ENCODE measurements at regions not wholly inside any gene's neighbourhood (a gene's known extent, or its start where the extent isn't known, plus 50 kb on each side); places are given as distances from the start of the nearest gene placed in this dataset.
A peak's percentile ranks its signal among the peaks of the same experiment; 100 is the strongest.

DNA sequence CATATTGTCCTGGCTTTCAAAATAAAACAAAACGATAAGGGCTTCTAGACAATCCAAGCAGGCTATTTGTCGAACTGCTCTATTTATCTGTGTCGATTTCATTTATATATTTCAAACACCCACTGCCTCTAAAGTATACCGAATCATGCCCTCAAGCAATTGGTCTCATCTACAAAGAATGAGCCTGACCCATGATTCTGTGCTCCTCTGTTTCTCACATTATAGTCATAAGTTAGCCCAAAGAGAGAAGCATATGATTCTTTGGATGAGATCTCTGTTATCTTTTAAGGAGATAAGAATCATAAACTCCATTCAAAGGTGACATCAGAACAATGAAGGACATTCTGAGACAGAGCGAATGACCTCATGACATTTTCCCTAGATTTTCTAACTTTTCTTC, 191.1 kb downstream of the MAP2K6 start:
- Histone ChIP-seq H3K27ac (peak overlapping the region in 2 of 11 experiments; percentile 77 to 82; a peak in 2 of 22 replicates), H4K20me1 (no peaks in the 10 kb centered on the region), H3K4me2 (no peak overlapping the region), H3K9ac (no peak overlapping the region), H3K9me3 (replicated peaks in 1 of 11) (peaks cover 0 to 17% (median 10%) of the 10 kb centered on the region in 11 experiments; a peak in 10 of 22 replicates), H3K27me3 (no peaks in the 10 kb centered on the region), H3K4me3 (no peak overlapping the region), H3K4me1 (peaks cover 55 to 71% (median 63%) of the 10 kb centered on the region in 10 experiments), H3K36me3 (no peaks in the 10 kb centered on the region)
- no peak for TF ChIP-seq Cebpa-rat (IDR thresholded peaks at IDR 0.05)

DNA sequence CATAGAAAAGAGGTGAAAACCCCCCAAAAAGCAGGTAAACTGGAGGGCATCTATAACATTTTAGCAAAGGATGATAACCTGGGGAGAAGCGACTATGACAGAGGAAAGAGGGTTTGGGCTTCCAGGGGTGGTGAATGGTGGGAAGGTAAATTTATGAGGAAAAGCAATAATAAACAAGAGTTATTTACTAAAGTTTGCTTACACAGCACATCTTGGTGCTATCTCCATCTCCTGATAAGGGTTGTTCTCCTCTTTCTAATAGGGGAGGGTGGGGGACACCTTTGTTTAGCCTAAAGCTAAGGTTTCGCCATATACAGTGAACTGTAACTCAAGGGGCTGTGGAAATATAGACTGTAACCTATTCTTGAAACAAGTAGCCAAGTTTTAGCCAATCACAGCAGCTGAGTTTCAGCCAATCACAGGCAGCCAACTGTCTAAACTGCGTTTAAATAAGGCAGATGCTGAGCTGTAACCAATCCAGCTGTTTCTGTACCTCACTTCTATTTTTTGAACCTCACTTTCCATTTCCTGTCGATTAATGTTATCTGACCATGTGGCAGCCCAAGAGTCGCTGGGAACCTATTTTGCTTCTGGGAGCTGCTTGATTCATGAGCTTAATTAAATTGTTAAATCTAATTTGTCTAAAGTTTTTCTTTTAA, 191.8 kb downstream of the MAP2K6 start:
- Histone ChIP-seq H3K9me3 (replicated peaks in 1 of 11) (peaks cover 0 to 22% (median 13%) of the 10 kb centered on the region in 11 experiments; a peak in 17 of 22 replicates), H3K27ac (peak overlapping the region; percentile 28 to 85 (median 73); a peak in 21 of 22 replicates), H3K4me2 (peak overlapping the region; percentile 63 to 82 (median 72); a peak in 20 of 22 replicates)

GRCh38 chr17:69607162-69607834, 192.8 kb downstream of the MAP2K6 start:
- peak overlapping the region in 10 of 11 experiments; percentile 31 to 70 (median 61); a peak in 20 of 22 replicates for H3K9ac ChIP-seq

More for the DNA sequence above, 191.8 kb downstream of the MAP2K6 start:
- Histone ChIP-seq H3K9ac (peak overlapping the region in 9 of 11 experiments; percentile 52 to 70 (median 63); a peak in 11 of 22 replicates), H3K4me3 (no peak overlapping the region), H3K27me3 (no peaks in the 10 kb centered on the region), H3K36me3 (no peaks in the 10 kb centered on the region), H4K20me1 (no peaks in the 10 kb centered on the region), H3K4me1 (peaks cover 55 to 74% (median 63%) of the 10 kb centered on the region in 10 experiments)
- no peak for TF ChIP-seq Cebpa-rat (IDR thresholded peaks at IDR 0.05)

GRCh38 chr17:69608141-69608540, 193.6 kb downstream of the MAP2K6 start:
- Histone ChIP-seq H3K4me1 (peaks cover 43 to 57% (median 51%) of the 10 kb centered on the region in 10 experiments), H3K4me3 (no peak overlapping the region), H4K20me1 (no peaks in the 10 kb centered on the region), H3K9me3 (replicated peaks in 1 of 11) (peaks cover 0 to 14% (median 11%) of the 10 kb centered on the region in 11 experiments; a peak in 17 of 22 replicates), H3K27me3 (no peaks in the 10 kb centered on the region), H3K36me3 (no peaks in the 10 kb centered on the region), H3K27ac (peak overlapping the region in 10 of 11 experiments; percentile 60 to 85 (median 74); a peak in 20 of 22 replicates), H3K9ac (peak overlapping the region in 5 of 11 experiments; percentile 1 to 70 (median 34); a peak in 7 of 22 replicates), H3K4me2 (peak overlapping the region; percentile 50 to 82 (median 72))
- TF ChIP-seq Cebpa-rat (IDR thresholded peaks at IDR 0.05), result no peak

More at GRCh38 chr17:69607162-69607834, 192.8 kb downstream of the MAP2K6 start:
- Histone ChIP-seq H3K4me3 (peak overlapping the region in 5 of 10 experiments; percentile 3 to 27 (median 15); a peak in 3 of 20 replicates), H3K36me3 (no peaks in the 10 kb centered on the region), H3K27ac (peak overlapping the region; percentile 28 to 85 (median 73); a peak in 21 of 22 replicates), H3K9me3 (replicated peaks in 1 of 11) (peaks cover 0 to 14% (median 11%) of the 10 kb centered on the region in 11 experiments; a peak in 17 of 22 replicates), H4K20me1 (no peaks in the 10 kb centered on the region), H3K4me1 (peaks cover 52 to 65% (median 59%) of the 10 kb centered on the region in 10 experiments), H3K4me2 (peak overlapping the region; percentile 63 to 82 (median 72)), H3K27me3 (no peaks in the 10 kb centered on the region)
- 0 out of 22 replicates have a peak, but pooled peaks of 1 of the 11 experiments have one; percentile 10 for TF ChIP-seq Cebpa-rat (IDR thresholded peaks at IDR 0.05)

GRCh38 chr17:69608808-69609472, 194.4 kb downstream of the MAP2K6 start:
- Histone ChIP-seq H3K9me3 (replicated peaks in 1 of 11) (peaks cover 0 to 14% (median 11%) of the 10 kb centered on the region in 11 experiments; a peak in 17 of 22 replicates), H4K20me1 (no peaks in the 10 kb centered on the region), H3K4me3 (no peak overlapping the region), H3K9ac (peak overlapping the region in 5 of 11 experiments; percentile 1 to 48 (median 21); a peak in 6 of 22 replicates), H3K27me3 (no peaks in the 10 kb centered on the region), H3K4me1 (peaks cover 41 to 50% (median 45%) of the 10 kb centered on the region in 10 experiments), H3K36me3 (no peaks in the 10 kb centered on the region), H3K27ac (peak overlapping the region in 10 of 11 experiments; percentile 60 to 85 (median 74); a peak in 18 of 22 replicates), H3K4me2 (peak overlapping the region; percentile 50 to 82 (median 72))
- no peak for TF ChIP-seq Cebpa-rat (IDR thresholded peaks at IDR 0.05)

DNA sequence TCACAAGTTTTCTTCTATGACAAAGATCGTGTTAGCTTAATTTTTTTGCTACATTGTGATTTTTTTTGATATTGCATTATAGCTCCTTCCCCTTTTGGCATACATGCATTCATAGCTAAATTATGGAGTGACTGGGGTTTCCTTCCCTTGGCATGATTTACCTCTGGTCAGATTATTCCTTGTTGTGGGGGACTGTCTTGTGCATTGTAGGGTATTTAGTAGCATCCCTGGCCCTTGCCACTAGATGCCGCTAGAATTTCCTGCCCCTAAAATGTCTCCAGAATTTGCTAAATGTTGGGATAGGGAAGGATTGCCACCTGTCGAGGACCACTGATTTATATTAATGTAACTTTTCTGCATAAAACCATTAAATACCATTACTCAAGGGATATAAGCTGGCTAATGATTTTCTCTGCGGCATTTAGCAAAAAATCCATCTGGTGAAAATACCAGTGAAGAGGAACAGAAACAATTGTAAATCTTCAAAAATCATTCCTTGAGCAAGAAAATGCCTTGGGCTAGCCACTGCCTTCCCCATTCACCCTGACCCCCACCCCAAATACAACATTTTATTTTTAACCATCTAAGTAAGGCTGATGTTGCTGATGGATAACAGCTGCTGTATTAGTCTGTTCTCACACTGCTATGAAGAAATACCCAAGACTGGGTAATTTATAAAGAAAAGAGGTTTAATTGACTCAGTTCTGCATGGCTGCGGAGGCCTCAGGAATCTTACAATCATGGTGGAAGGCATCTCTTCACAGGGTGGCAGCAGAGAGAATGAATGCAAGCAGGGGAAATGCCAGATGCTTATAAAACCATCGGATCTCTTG, 195.2 kb downstream of the MAP2K6 start:
- Histone ChIP-seq H3K9me3 (replicated peaks in 1 of 11) (peaks cover 0 to 14% (median 11%) of the 10 kb centered on the region in 11 experiments; a peak in 17 of 22 replicates), H3K27ac (peak overlapping the region in 8 of 11 experiments; percentile 19 to 85 (median 75); a peak in 11 of 22 replicates), H3K27me3 (no peaks in the 10 kb centered on the region), H3K9ac (no peak overlapping the region), H4K20me1 (no peaks in the 10 kb centered on the region), H3K4me1 (peaks cover 41 to 50% (median 45%) of the 10 kb centered on the region in 10 experiments), H3K4me3 (no peak overlapping the region), H3K36me3 (no peaks in the 10 kb centered on the region), H3K4me2 (peak overlapping the region; percentile 50 to 82 (median 72))
- TF ChIP-seq Cebpa-rat (IDR thresholded peaks at IDR 0.05), result no peak

DNA sequence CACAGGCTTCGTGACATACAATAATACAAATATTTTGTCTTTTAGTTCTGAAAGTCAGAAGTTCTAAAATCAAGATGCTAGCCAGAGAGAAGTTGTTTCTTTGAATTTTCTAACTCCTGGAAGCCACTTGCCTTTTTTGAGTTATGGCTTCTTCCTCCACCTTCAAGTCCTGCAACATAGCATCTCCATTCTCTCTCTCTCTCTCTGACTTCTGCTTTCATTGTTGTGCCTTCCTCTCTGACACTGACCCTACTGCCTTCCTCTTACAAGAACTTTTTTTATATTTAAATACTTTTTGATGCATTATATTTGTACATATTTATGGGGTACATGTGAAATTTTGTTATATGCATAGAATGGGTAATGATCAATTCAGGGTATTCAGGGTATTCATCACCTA, 205.9 kb downstream of the MAP2K6 start:
- no peak for TF ChIP-seq Cebpa-rat (IDR thresholded peaks at IDR 0.05)
- Histone ChIP-seq H3K36me3 (no peaks in the 10 kb centered on the region), H3K4me3 (no peak overlapping the region), H4K20me1 (no peaks in the 10 kb centered on the region), H3K9me3 (replicated peaks in 1 of 11) (peaks cover 23 to 46% (median 41%) of the 10 kb centered on the region in 11 experiments; a peak in 21 of 22 replicates), H3K27ac (no peak overlapping the region), H3K4me2 (no peak overlapping the region), H3K4me1 (no peaks in the 10 kb centered on the region), H3K9ac (no peak overlapping the region), H3K27me3 (no peaks in the 10 kb centered on the region)

- no peaks in the 10 kb centered on the region for H4K20me1 ChIP-seq
- no peak overlapping the region for H3K27ac ChIP-seq
- TF ChIP-seq Cebpa-rat (IDR thresholded peaks at IDR 0.05), result no peak
- no peaks in the 10 kb centered on the region for H3K27me3 ChIP-seq
- H3K4me2 ChIP-seq, result no peak overlapping the region
- no peaks in the 10 kb centered on the region for H3K36me3 ChIP-seq
- peaks cover 11 to 42% (median 22%) of the 10 kb centered on the region in 11 experiments; a peak in 19 of 22 replicates for H3K9me3 ChIP-seq (replicated peaks in 1 of 11)
- no peak overlapping the region for H3K9ac ChIP-seq
- H3K4me1 ChIP-seq, result no peaks in the 10 kb centered on the region
- no peak overlapping the region for H3K4me3 ChIP-seq
Measured at GRCh38 chr17:69625474-69625873, 211.0 kb downstream of the MAP2K6 start.

Data from BLaER1 treated with 17β-estradiol and CSF1 and Interleukin-3, amounts not matched to agents 10 nM and 100 nM (cell line).